SK-N-SH treated with all-trans-retinoic acid at 6 μM for 48 hours (cell line): ENCODE measurements at regions not wholly inside any gene's neighbourhood (a gene's known extent, or its start where the extent isn't known, plus 50 kb on each side); places are given as distances from the start of the nearest gene placed in this dataset.

Experiments used
- ATAC-seq: fragments of 200-7000 bp; cut with Tn5 transposase; 3 replicates; pipeline ENCODE4 v1.9.1; 2020; ENCODE audit warnings: mild to moderate bottlenecking, moderate library complexity
- ARNTL ChIP-seq: fragments of 450-650 bp; formaldehyde crosslinking; IDR thresholded peaks from 2 replicates; pipeline ENCODE4 v1.5.0; 2020; ENCODE audit warnings: low read depth, mild to moderate bottlenecking, moderate library complexity, borderline replicate concordance
- BACH2 ChIP-seq: fragments of 250-450 bp; sonication (Bioruptor Pico); IDR thresholded peaks from 2 replicates; pipeline ENCODE4 v1.9.0; 2021; ENCODE audit warnings: mild to moderate bottlenecking, borderline replicate concordance
- CREB5 ChIP-seq: fragments of 250-450 bp; sonication (Bioruptor Pico); IDR thresholded peaks from 2 replicates; pipeline ENCODE4 v1.5.1; 2020; ENCODE audit warnings: low read depth, mild to moderate bottlenecking, moderate library complexity
- CSDC2 ChIP-seq: fragments of 250-450 bp; sonication (Bioruptor Pico); IDR thresholded peaks from 2 replicates; pipeline ENCODE4 v1.5.0; 2020; ENCODE audit warnings: mild to moderate bottlenecking, moderate library complexity
- ESRRG ChIP-seq: fragments of 250-450 bp; sonication (Bioruptor Pico); IDR thresholded peaks from 2 replicates; pipeline ENCODE4 v1.6.1; 2021; ENCODE audit warnings: mild to moderate bottlenecking
- GLIS3 ChIP-seq: fragments of 250-450 bp; sonication (Bioruptor Pico); IDR thresholded peaks from 2 replicates; pipeline ENCODE4 v1.5.0; 2020; ENCODE audit warnings: mild to moderate bottlenecking, moderate library complexity
- ISL1 ChIP-seq: fragments of 250-450 bp; sonication (Bioruptor Pico); IDR thresholded peaks from 2 replicates; pipeline ENCODE4 v2.1.2; 2022; ENCODE audit warnings: mild to moderate bottlenecking, moderate library complexity
- OSR1 ChIP-seq: fragments of 250-450 bp; sonication (Bioruptor Pico); IDR thresholded peaks from 2 replicates; pipeline ENCODE4 v1.8.0; 2022; ENCODE audit warnings: moderate library complexity, mild to moderate bottlenecking, inconsistent platforms
- PATZ1 ChIP-seq: fragments of 250-450 bp; sonication (Bioruptor Pico); IDR thresholded peaks from 2 replicates; pipeline ENCODE4 v1.8.0; 2020; ENCODE audit warnings: mild to moderate bottlenecking, moderate library complexity, borderline replicate concordance
- POU6F1 ChIP-seq: fragments of 250-450 bp; sonication (Bioruptor Pico); IDR thresholded peaks from 2 replicates; pipeline ENCODE4 v1.8.0; 2021; ENCODE audit warnings: low read depth, mild to moderate bottlenecking, moderate library complexity, borderline replicate concordance
- PPARA ChIP-seq: fragments of 250-450 bp; sonication (Bioruptor Pico); IDR thresholded peaks from 2 replicates; pipeline ENCODE4 v1.5.0; 2020; ENCODE audit warnings: mild to moderate bottlenecking, borderline replicate concordance
- RARB ChIP-seq: fragments of 250-450 bp; sonication (Bioruptor Pico); IDR thresholded peaks from 2 replicates; pipeline ENCODE4 v1.8.0; 2021; ENCODE audit warnings: mild to moderate bottlenecking, moderate library complexity
- SNAI2 ChIP-seq: fragments of 250-450 bp; sonication (Bioruptor Pico); IDR thresholded peaks from 2 replicates; pipeline ENCODE4 v1.5.0; 2020; ENCODE audit warnings: mild to moderate bottlenecking, moderate library complexity
- TSHZ2 ChIP-seq: fragments of 250-450 bp; sonication (Bioruptor Pico); IDR thresholded peaks from 2 replicates; pipeline ENCODE4 v1.5.0; 2020; ENCODE audit warnings: mild to moderate bottlenecking, moderate library complexity
- ZC3H10 ChIP-seq: fragments of 250-450 bp; sonication (Bioruptor Pico); IDR thresholded peaks from 2 replicates; pipeline ENCODE4 v1.5.1; 2021; ENCODE audit warnings: mild to moderate bottlenecking, moderate library complexity
- ZFP3 ChIP-seq: fragments of 250-450 bp; sonication (Bioruptor Pico); IDR thresholded peaks from 2 replicates; pipeline ENCODE4 v1.5.0; 2020; ENCODE audit warnings: mild to moderate bottlenecking, moderate library complexity
- ZNF565 ChIP-seq: fragments of 450-650 bp; formaldehyde crosslinking; conservative IDR thresholded peaks from 2 replicates; pipeline ENCODE4 v1.5.0; 2020; ENCODE audit warnings: low read depth, mild to moderate bottlenecking, moderate library complexity
- ZNF70 ChIP-seq: fragments of 450-650 bp; formaldehyde crosslinking; IDR thresholded peaks from 2 replicates; pipeline ENCODE4 v1.5.0; 2020; ENCODE audit warnings: mild to moderate bottlenecking, moderate library complexity
- ZNF8 ChIP-seq: fragments of 450-650 bp; formaldehyde crosslinking; IDR thresholded peaks from 2 replicates; pipeline ENCODE4 v1.5.0; 2020; ENCODE audit warnings: mild to moderate bottlenecking, moderate library complexity

- TF ChIP-seq PATZ1 (CRISPR knock-in tag) (no peak), CREB5 (CRISPR knock-in tag) (no peak)
Observed at GRCh38 chr16:85321509-85322271, 209.4 kb upstream of the CIBAR2 start (continued).

GRCh38 chr16:85323230-85323960 lies 211.1 kb upstream of the CIBAR2 start:
- TF ChIP-seq GLIS3 (CRISPR knock-in tag) (no peak), OSR1 (CRISPR knock-in tag) (no peak), PATZ1 (CRISPR knock-in tag) (no peak), TSHZ2 (CRISPR knock-in tag) (no peak), POU6F1 (CRISPR knock-in tag) (no peak), ESRRG (CRISPR knock-in tag) (no peak), ZNF565 (CRISPR knock-in tag) (no peak), ZNF70 (no peak), RARB (CRISPR knock-in tag) (no peak), ARNTL (CRISPR knock-in tag) (no peak)

GRCh38 chr16:85323961-85324253 lies 211.6 kb upstream of the CIBAR2 start:
- ATAC-seq: no peak
- TF ChIP-seq BACH2 (CRISPR knock-in tag): no peak
- TF ChIP-seq OSR1 (CRISPR knock-in tag): no peak
- TF ChIP-seq ZNF8: no peak
- no peak for TF ChIP-seq ESRRG (CRISPR knock-in tag)
- no peak for TF ChIP-seq ZNF70
- TF ChIP-seq TSHZ2 (CRISPR knock-in tag): no peak
- TF ChIP-seq SNAI2 (CRISPR knock-in tag): no peak
- TF ChIP-seq ZNF565 (CRISPR knock-in tag): no peak
- no peak for TF ChIP-seq ZFP3 (CRISPR knock-in tag)
- no peak for TF ChIP-seq ISL1 (CRISPR knock-in tag)
- TF ChIP-seq ZC3H10 (CRISPR knock-in tag): no peak
- TF ChIP-seq RARB (CRISPR knock-in tag): no peak
- no peak for TF ChIP-seq PPARA (CRISPR knock-in tag)
- TF ChIP-seq CSDC2 (CRISPR knock-in tag): no peak
- no peak for TF ChIP-seq ARNTL (CRISPR knock-in tag)
- TF ChIP-seq, all 23 proteins: peak for 0

More at GRCh38 chr16:85323230-85323960, 211.1 kb upstream of the CIBAR2 start:
- ATAC-seq: no peak
